ENCODE measurements at regions not wholly inside any gene's neighbourhood (a gene's known extent, or its start where the extent isn't known, plus 50 kb on each side); places are given as distances from the start of the nearest gene placed in this dataset.

DNA sequence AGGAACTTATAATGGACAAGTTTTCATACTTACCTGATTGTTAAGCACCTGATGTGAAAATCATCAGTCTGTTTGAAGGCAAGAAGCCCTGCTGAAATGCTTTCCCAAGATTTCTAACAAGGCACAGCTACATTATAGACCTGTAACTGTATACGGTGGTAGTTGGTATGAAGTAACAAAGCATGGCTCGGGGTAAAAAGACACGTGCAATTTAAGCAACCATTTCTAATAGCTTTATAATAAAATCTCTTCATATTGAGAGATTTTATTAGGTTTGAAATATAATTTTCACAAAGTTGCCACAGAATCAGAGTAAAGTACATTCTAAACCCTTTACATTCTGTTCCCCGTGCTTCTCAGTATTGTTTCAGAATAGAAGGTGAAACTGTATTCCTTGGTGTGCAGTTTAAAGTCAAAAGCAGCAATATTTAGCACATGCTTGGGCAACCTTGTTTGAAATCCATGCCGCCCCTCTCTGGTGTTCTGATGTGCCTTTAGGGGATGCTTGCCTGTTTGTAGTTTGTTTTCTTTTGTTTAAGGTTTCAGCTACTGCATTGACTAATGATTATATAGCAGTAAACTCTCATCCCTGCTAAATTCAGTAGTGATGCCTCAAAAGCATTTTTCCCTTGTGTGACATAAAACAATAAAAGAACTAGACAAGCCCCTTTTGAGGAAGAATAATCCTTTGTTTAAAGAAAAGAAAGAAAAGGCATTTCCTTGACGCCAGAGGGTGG, 125.2 kb upstream of the OBI1 start:
- Histone ChIP-seq H3K27ac (ENCODE audit: low read depth, low read length) (no peak overlapping the region), H3K9me3 (ENCODE audit: insufficient read depth, low read length) (no peaks in the 10 kb centered on the region)

DNA sequence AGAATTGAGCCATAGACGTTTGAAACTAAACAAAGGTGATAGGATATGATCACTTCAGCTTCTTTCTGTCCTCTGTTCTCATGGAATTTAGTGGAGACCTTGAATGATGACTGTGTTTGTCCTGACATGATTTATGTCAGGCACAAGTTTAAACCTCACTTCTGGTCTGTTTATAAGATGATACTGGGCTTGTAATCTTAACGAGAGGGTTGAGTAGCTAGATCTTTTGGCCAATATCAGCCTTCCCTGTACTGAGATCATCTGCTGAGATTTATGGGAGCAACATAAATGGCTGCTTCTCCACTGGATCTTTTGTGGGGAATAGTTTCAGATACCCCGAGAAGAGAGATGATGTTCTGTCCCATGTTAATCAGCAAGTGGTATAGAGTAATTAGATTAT, 121.8 kb upstream of the OBI1 start:
- H3K79me2 ChIP-seq (ENCODE audit: insufficient read depth, low read length) = no peaks in the 10 kb centered on the region
- no peak overlapping the region for H3K4me3 ChIP-seq (ENCODE audit: insufficient read depth, low read length, poor library complexity, severe bottlenecking)
- H2AFZ ChIP-seq (ENCODE audit: low read depth, low read length, severe bottlenecking) = no peak overlapping the region
- TF ChIP-seq CTCF (IDR thresholded peaks at IDR 0.05; ENCODE audit: insufficient read depth, low read length, poor library complexity, severe bottlenecking) (no peak), EZH2phosphoT487 (conservative IDR thresholded peaks at IDR 0.05; ENCODE audit: low read length) (no peak)
- H3K9ac ChIP-seq (ENCODE audit: low read length) = no peak overlapping the region
- no peaks in the 10 kb centered on the region for H3K9me2 ChIP-seq (replicated peaks; ENCODE audit: insufficient read depth, low read length)
- H4K20me1 ChIP-seq (ENCODE audit: low read depth, low read length) = no peaks in the 10 kb centered on the region
- no peak overlapping the region for H3K27ac ChIP-seq (ENCODE audit: low read depth, low read length)
- H3K27me3 ChIP-seq (ENCODE audit: low read length) = no peaks in the 10 kb centered on the region; the same call in 1 of the 2 replicates
- H3K36me3 ChIP-seq (ENCODE audit: low read length) = no peaks in the 10 kb centered on the region
- H3K4me2 ChIP-seq (ENCODE audit: low read depth, low read length, poor library complexity, severe bottlenecking) = no peak overlapping the region
- no peaks in the 10 kb centered on the region for H3K9me3 ChIP-seq (ENCODE audit: insufficient read depth, low read length)
- H3F3A ChIP-seq (ENCODE audit: insufficient read depth) = no peaks in the 10 kb centered on the region

More for the DNA sequence above, 125.2 kb upstream of the OBI1 start:
- Histone ChIP-seq H3K36me3 (ENCODE audit: low read length) (no peaks in the 10 kb centered on the region), H3K27me3 (ENCODE audit: low read length) (no peaks in the 10 kb centered on the region; the same call in 1 of the 2 replicates), H4K20me1 (ENCODE audit: low read depth, low read length) (no peaks in the 10 kb centered on the region), H3K9me2 (replicated peaks; ENCODE audit: insufficient read depth, low read length) (no peaks in the 10 kb centered on the region), H3K79me2 (ENCODE audit: insufficient read depth, low read length) (no peaks in the 10 kb centered on the region), H3K4me2 (ENCODE audit: low read depth, low read length, poor library complexity, severe bottlenecking) (no peak overlapping the region), H3K4me3 (ENCODE audit: insufficient read depth, low read length, poor library complexity, severe bottlenecking) (no peak overlapping the region), H3F3A (ENCODE audit: insufficient read depth) (no peaks in the 10 kb centered on the region), H2AFZ (ENCODE audit: low read depth, low read length, severe bottlenecking) (no peak overlapping the region), H3K9ac (ENCODE audit: low read length) (no peak overlapping the region)
- TF ChIP-seq CTCF (IDR thresholded peaks at IDR 0.05; ENCODE audit: insufficient read depth, low read length, poor library complexity, severe bottlenecking) (no peak), EZH2phosphoT487 (conservative IDR thresholded peaks at IDR 0.05; ENCODE audit: low read length) (no peak)

GRCh38 chr13:78779608-78780007, 120.7 kb upstream of the OBI1 start:
- no peak overlapping the region for H2AFZ ChIP-seq (ENCODE audit: low read depth, low read length, severe bottlenecking)
- no peaks in the 10 kb centered on the region; the same call in 1 of the 2 replicates for H3K27me3 ChIP-seq (ENCODE audit: low read length)
- no peak overlapping the region for H3K27ac ChIP-seq (ENCODE audit: low read depth, low read length)
- no peak overlapping the region for H3K4me3 ChIP-seq (ENCODE audit: insufficient read depth, low read length, poor library complexity, severe bottlenecking)
- no peak overlapping the region for H3K4me2 ChIP-seq (ENCODE audit: low read depth, low read length, poor library complexity, severe bottlenecking)
- no peaks in the 10 kb centered on the region for H4K20me1 ChIP-seq (ENCODE audit: low read depth, low read length)
- no peaks in the 10 kb centered on the region for H3K36me3 ChIP-seq (ENCODE audit: low read length)
- H3K9me2 ChIP-seq (replicated peaks; ENCODE audit: insufficient read depth, low read length) = no peaks in the 10 kb centered on the region
- no peaks in the 10 kb centered on the region for H3K9me3 ChIP-seq (ENCODE audit: insufficient read depth, low read length)
- no peak overlapping the region for H3K9ac ChIP-seq (ENCODE audit: low read length)
- H3F3A ChIP-seq (ENCODE audit: insufficient read depth) = no peaks in the 10 kb centered on the region
- H3K79me2 ChIP-seq (ENCODE audit: insufficient read depth, low read length) = no peaks in the 10 kb centered on the region
- TF ChIP-seq EZH2phosphoT487 (conservative IDR thresholded peaks at IDR 0.05; ENCODE audit: low read length) (no peak), CTCF (IDR thresholded peaks at IDR 0.05; ENCODE audit: insufficient read depth, low read length, poor library complexity, severe bottlenecking) (no peak)
